AG10803 (cell line): ENCODE measurements at regions not wholly inside any gene's neighbourhood (a gene's known extent, or its start where the extent isn't known, plus 50 kb on each side); places are given as distances from the start of the nearest gene placed in this dataset.

Source experiments
- DNase-seq: peaks from one replicate; pipeline ENCODE4 v3.0.0; 2010; ENCODE audit warnings: low read depth
- H3K4me3 ChIP-seq: 2 replicates; pipeline ENCODE4 v1.5.1; 2011; ENCODE audit warnings: mild to moderate bottlenecking, low read length, control low read depth
- CTCF ChIP-seq: conservative IDR thresholded peaks from 2 replicates; pipeline ENCODE4 v1.5.1; 2011; ENCODE audit warnings: mild to moderate bottlenecking, low read length, control low read depth, inconsistent platforms

- no peak overlapping the region for H3K4me3 ChIP-seq
- no peak for DNase-seq
- no peak for TF ChIP-seq CTCF
Measured at GRCh38 chr20:4617484-4617883, 68.8 kb upstream of the PRNP start.

- no peak for TF ChIP-seq CTCF
- DNase-seq: no peak
- no peak overlapping the region for H3K4me3 ChIP-seq
Measured at GRCh38 chr20:4617019-4617418, 69.2 kb upstream of the PRNP start.

GRCh38 chr20:4613718-4614620 is 72.3 kb upstream of the PRNP start:
- H3K4me3 ChIP-seq: no peak overlapping the region
- TF ChIP-seq CTCF: peak; percentile 53
- peak; percentile 68 for DNase-seq

GRCh38 chr20:4613184-4613583 is 73.1 kb upstream of the PRNP start:
- peak; percentile 42 for DNase-seq
- TF ChIP-seq CTCF: no peak
- H3K4me3 ChIP-seq: no peak overlapping the region

- no peak for TF ChIP-seq CTCF
Measured at GRCh38 chr20:4610871-4611270, 75.4 kb upstream of the PRNP start.

GRCh38 chr20:4609511-4609910 is 76.7 kb upstream of the PRNP start:
- TF ChIP-seq CTCF: no peak
- H3K4me3 ChIP-seq: no peak overlapping the region

More at GRCh38 chr20:4610871-4611270, 75.4 kb upstream of the PRNP start:
- DNase-seq: no peak
- no peak overlapping the region for H3K4me3 ChIP-seq

GRCh38 chr20:4608861-4609260 is 77.4 kb upstream of the PRNP start:
- no peak overlapping the region for H3K4me3 ChIP-seq
- no peak for DNase-seq
- TF ChIP-seq CTCF: no peak

More at GRCh38 chr20:4609511-4609910, 76.7 kb upstream of the PRNP start:
- no peak for DNase-seq
